CD4-positive, alpha-beta T cell (primary cell): ENCODE measurements at regions not wholly inside any gene's neighbourhood (a gene's known extent, or its start where the extent isn't known, plus 50 kb on each side); places are given as distances from the start of the nearest gene placed in this dataset.

Source experiments
- ATAC-seq: fragments of 200-7000 bp; cut with Tn5 transposase; one replicate; pipeline ENCODE4 v1.10.0; 2022; ENCODE audit warnings: mild to moderate bottlenecking; ENCODE audit not compliant: poor library complexity
- CTCF ChIA-PET: fragments of 350-600 bp; sonication (Branson Sonifier 250); formaldehyde crosslinking; loops from one replicate; lab custom pipeline; 2021; ENCODE audit warnings: antibody characterized with exemption, inconsistent platforms; lab: Charles Lee
- POLR2A ChIA-PET: fragments of 350-600 bp; sonication (Branson Sonifier 250); formaldehyde crosslinking; loops from one replicate; lab custom pipeline; 2021; ENCODE audit warnings: antibody characterized with exemption, inconsistent platforms; lab: Charles Lee
- DNase-seq, 14 experiments: peaks; one replicate each; pipeline ENCODE4 v3.0.0-alpha.2; 2013 to 2020; ENCODE audit warnings: mixed read lengths in 2 of 14
- H3K27ac ChIP-seq, 2 donors: one replicate each; pipeline versions ENCODE4 v1.5.1 to v1.7.0; 2013; ENCODE audit warnings: low read length in 2 of 2, low read depth in 1 of 2, mild to moderate bottlenecking in 1 of 2
- H3K27me3 ChIP-seq, 2 experiments: 1 replicate in 1 of 2; 2 replicates in 1 of 2; pipeline versions ENCODE4 v1.6.1 to v1.7.0; 2013; ENCODE audit warnings: low read length in 2 of 2, control low read depth in 1 of 2, mild to moderate bottlenecking in 1 of 2, moderate library complexity in 1 of 2; ENCODE audit not compliant: insufficient read depth in 2 of 2, control insufficient read depth in 1 of 2
- H3K36me3 ChIP-seq: one replicate; pipeline ENCODE4 v1.6.1; 2013; ENCODE audit warnings: low read length, control low read depth; ENCODE audit not compliant: insufficient read depth
- H3K4me1 ChIP-seq: one replicate; pipeline ENCODE4 v1.6.1; 2013; ENCODE audit warnings: low read length, control low read depth; ENCODE audit not compliant: insufficient read depth
- H3K4me3 ChIP-seq: one replicate; pipeline ENCODE4 v1.5.1; 2013; ENCODE audit warnings: mild to moderate bottlenecking, low read length, moderate library complexity
- H3K9me3 ChIP-seq, 2 experiments: 1 replicate in 1 of 2; 2 replicates in 1 of 2; pipeline versions ENCODE4 v1.6.1 to v1.7.0; 2013; ENCODE audit warnings: low read length in 2 of 2, mild to moderate bottlenecking in 2 of 2, control low read depth in 1 of 2, moderate library complexity in 1 of 2; ENCODE audit not compliant: control insufficient read depth in 1 of 2, insufficient read depth in 1 of 2
- H3K27ac Mint-ChIP-seq: one replicate; pipeline ENCODE4 v1.8.0; 2020; ENCODE audit warnings: mixed read lengths
- H3K27me3 Mint-ChIP-seq: one replicate; pipeline ENCODE4 v1.8.0; 2021; ENCODE audit warnings: mixed read lengths
- H3K36me3 Mint-ChIP-seq: one replicate; pipeline ENCODE4 v1.8.0; 2021; ENCODE audit warnings: low read depth, mixed read lengths
- H3K4me1 Mint-ChIP-seq: one replicate; pipeline ENCODE4 v1.8.0; 2021; ENCODE audit warnings: low read depth, mixed read lengths
- H3K4me3 Mint-ChIP-seq: one replicate; pipeline ENCODE4 v1.8.0; 2020; ENCODE audit warnings: mild to moderate bottlenecking, mixed read lengths
- H3K9me3 Mint-ChIP-seq: one replicate; pipeline ENCODE4 v1.8.0; 2020; ENCODE audit warnings: mixed read lengths
- intact Hi-C, 2 experiments: fragments of 100-400 bp; cut with DNase I in 1 of 2; cut with micrococcal nuclease in 1 of 2; formaldehyde crosslinking; loops; one replicate each; pipeline versions ENCODE4 v1.15.1 to v1.9.0; 2023 to 2025; cut with DNase I, micrococcal nuclease
- TF ChIP-seq, protein P1 (sequence below): fragments of 200-600 bp; IDR thresholded peaks from one replicate; pipeline ENCODE4 v1.8.0; 2022; ENCODE audit warnings: antibody characterized with exemption, mild to moderate bottlenecking

DNA sequence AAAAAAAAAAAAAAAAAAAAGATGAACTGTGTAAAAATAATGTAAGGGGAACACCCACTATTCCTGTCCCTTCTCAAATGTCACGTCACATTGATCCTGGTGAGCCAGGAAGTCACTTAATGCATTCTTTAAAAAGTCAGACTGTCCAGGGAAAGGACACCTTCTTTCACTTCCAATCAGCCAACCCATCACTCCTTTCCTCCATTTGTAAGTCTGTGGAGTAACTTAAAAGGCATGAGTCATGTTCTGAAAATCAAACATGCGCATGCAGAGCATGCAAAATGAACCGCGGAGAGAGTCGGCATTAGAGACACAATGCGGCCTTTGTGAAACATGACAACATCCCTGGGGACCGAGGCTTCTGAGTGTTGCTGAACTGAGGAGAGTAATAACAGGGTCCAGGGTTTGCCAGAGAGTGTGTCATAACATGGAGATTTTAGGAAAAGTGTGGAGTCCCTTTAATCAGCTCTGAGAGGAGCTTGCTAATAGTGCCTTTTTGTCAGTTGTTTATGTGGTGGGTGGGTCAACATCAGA is 77.6 kb upstream of the SEMA6A start:
- Histone ChIP-seq H3K4me1 (no peaks in the 10 kb centered on the region), H3K27me3 (no peaks in the 10 kb centered on the region), H3K27ac (no peak overlapping the region), H3K4me3 (no peak overlapping the region), H3K9me3 (no peaks in the 10 kb centered on the region), H3K36me3 (no peaks in the 10 kb centered on the region)
- intact Hi-C loops = no loop called here
- POLR2A ChIA-PET = no interaction called here
- no peak overlapping the region for H3K4me3 Mint-ChIP-seq
- CTCF ChIA-PET = interaction anchor here (0.6 kb wide), 1 partner anchor 13 kb away, joined by 3 read pairs; no protein-coding TSS in a partner anchor
- TF ChIP-seq, protein P1, sequence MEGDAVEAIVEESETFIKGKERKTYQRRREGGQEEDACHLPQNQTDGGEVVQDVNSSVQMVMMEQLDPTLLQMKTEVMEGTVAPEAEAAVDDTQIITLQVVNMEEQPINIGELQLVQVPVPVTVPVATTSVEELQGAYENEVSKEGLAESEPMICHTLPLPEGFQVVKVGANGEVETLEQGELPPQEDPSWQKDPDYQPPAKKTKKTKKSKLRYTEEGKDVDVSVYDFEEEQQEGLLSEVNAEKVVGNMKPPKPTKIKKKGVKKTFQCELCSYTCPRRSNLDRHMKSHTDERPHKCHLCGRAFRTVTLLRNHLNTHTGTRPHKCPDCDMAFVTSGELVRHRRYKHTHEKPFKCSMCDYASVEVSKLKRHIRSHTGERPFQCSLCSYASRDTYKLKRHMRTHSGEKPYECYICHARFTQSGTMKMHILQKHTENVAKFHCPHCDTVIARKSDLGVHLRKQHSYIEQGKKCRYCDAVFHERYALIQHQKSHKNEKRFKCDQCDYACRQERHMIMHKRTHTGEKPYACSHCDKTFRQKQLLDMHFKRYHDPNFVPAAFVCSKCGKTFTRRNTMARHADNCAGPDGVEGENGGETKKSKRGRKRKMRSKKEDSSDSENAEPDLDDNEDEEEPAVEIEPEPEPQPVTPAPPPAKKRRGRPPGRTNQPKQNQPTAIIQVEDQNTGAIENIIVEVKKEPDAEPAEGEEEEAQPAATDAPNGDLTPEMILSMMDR = no peak
- no peaks in the 10 kb centered on the region for H3K4me1 Mint-ChIP-seq
- H3K27me3 Mint-ChIP-seq = peaks cover 10% of the 10 kb centered on the region
- H3K27ac Mint-ChIP-seq = no peak overlapping the region
- no peaks in the 10 kb centered on the region for H3K9me3 Mint-ChIP-seq
- DNase-seq = no peak
- no peaks in the 10 kb centered on the region for H3K36me3 Mint-ChIP-seq
- no peak for ATAC-seq

DNA sequence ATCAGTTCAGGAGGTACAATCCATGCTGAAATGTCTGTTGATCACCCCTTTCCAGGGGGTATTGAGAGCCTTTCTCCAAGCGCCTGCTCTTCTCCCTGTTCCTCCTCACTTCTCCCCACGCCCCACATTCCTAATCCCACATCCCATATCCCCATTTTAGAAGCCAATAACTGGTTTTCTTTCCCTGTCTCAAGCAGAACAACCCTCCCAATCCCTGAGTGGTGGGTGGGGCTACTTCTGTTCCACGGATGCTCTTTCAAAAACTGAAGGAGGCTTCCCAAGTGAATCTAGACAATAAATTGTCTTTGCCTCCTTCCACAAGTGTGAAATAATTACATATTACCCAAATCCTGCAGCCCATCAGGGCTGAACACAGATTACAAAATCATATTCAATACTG is 77.0 kb upstream of the SEMA6A start:
- Mint-ChIP-seq H3K27me3 (peaks cover 10% of the 10 kb centered on the region), H3K4me3 (no peak overlapping the region), H3K27ac (no peak overlapping the region), H3K36me3 (no peaks in the 10 kb centered on the region), H3K9me3 (no peaks in the 10 kb centered on the region), H3K4me1 (no peaks in the 10 kb centered on the region)
- Histone ChIP-seq H3K9me3 (no peaks in the 10 kb centered on the region), H3K36me3 (no peaks in the 10 kb centered on the region), H3K27me3 (no peaks in the 10 kb centered on the region), H3K4me3 (no peak overlapping the region), H3K27ac (no peak overlapping the region), H3K4me1 (no peaks in the 10 kb centered on the region)
- TF ChIP-seq, protein P1 = no peak
- no peak for ATAC-seq
- CTCF ChIA-PET = interaction anchor here (0.6 kb wide), 1 partner anchor 12 kb away, joined by 3 read pairs; no protein-coding TSS in a partner anchor
- POLR2A ChIA-PET = no interaction called here
- intact Hi-C loops = no loop called here
- no peak for DNase-seq

DNA sequence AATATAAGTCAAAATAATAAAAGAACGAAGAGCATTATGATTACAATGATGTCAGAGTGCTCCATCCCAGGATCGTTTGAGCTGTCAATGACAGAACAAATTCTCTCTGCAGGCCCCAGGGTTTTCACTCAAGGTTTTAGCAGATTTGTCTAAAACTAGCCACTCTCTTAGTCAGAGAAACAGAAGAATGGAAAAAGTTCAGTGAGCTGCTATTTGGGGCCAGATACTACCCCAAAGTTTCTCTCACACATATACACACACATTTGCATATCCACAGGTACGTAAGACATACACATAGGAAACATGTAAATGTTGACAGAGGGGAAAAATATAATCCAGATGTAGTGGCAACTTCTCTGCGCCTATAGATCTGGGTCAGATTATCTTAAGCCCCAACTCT is 76.3 kb upstream of the SEMA6A start:
- POLR2A ChIA-PET = no interaction called here
- no peaks in the 10 kb centered on the region for H3K36me3 Mint-ChIP-seq
- H3K27me3 Mint-ChIP-seq = peaks cover 10% of the 10 kb centered on the region
- CTCF ChIA-PET = no interaction called here
- H3K4me1 Mint-ChIP-seq = no peaks in the 10 kb centered on the region
- DNase-seq (no peak), ATAC-seq (no peak)
- no peaks in the 10 kb centered on the region for H3K27me3 ChIP-seq
- no peak overlapping the region for H3K4me3 ChIP-seq
- intact Hi-C loops = no loop called here
- H3K36me3 ChIP-seq = no peaks in the 10 kb centered on the region
- no peaks in the 10 kb centered on the region for H3K4me1 ChIP-seq
- TF ChIP-seq, protein P1 = no peak
- H3K27ac ChIP-seq = no peak overlapping the region
- H3K9me3 ChIP-seq = no peaks in the 10 kb centered on the region
- no peaks in the 10 kb centered on the region for H3K9me3 Mint-ChIP-seq
- H3K27ac Mint-ChIP-seq = no peak overlapping the region
- no peak overlapping the region for H3K4me3 Mint-ChIP-seq
